Lung (tissue), 11 donors: ENCODE measurements at regions not wholly inside any gene's neighbourhood (a gene's known extent, or its start where the extent isn't known, plus 50 kb on each side); places are given as distances from the start of the nearest gene placed in this dataset.

Experiments used
- ATAC-seq: fragments of 200-7000 bp; cut with Tn5 transposase; one replicate; pipeline ENCODE4 v1.9.1; 2020; ENCODE audit warnings: moderate number of reproducible peaks; ENCODE audit not compliant: insufficient read depth, low FRiP score
- DNase-seq, 3 donors: peaks; one replicate each; pipeline ENCODE4 v3.0.0-alpha.2; 2013 to 2017
- H3K27ac ChIP-seq, 2 donors: one replicate each; pipeline ENCODE4 v1.5.1; 2013; ENCODE audit warnings: mild to moderate bottlenecking in 2 of 2, moderate library complexity in 2 of 2, control low read depth in 1 of 2, inconsistent platforms in 1 of 2, low read depth in 1 of 2, low read length in 1 of 2
- H3K27me3 ChIP-seq, 3 donors: one replicate each; pipeline ENCODE4 v1.5.1; 2013; ENCODE audit warnings: low read length in 2 of 3; ENCODE audit not compliant: control insufficient read depth in 3 of 3, insufficient read depth in 3 of 3
- H3K36me3 ChIP-seq, 4 donors: one replicate each; pipeline ENCODE4 v1.5.1; 2013; ENCODE audit warnings: low read length in 4 of 4, mild to moderate bottlenecking in 1 of 4, moderate library complexity in 1 of 4; ENCODE audit not compliant: control insufficient read depth in 4 of 4, insufficient read depth in 4 of 4
- H3K4me1 ChIP-seq, 5 donors: one replicate each; pipeline ENCODE4 v1.5.1; 2013; ENCODE audit warnings: low read length in 5 of 5, mild to moderate bottlenecking in 2 of 5, moderate library complexity in 1 of 5; ENCODE audit not compliant: control insufficient read depth in 5 of 5, insufficient read depth in 5 of 5
- H3K4me3 ChIP-seq: one replicate; pipeline ENCODE4 v1.5.1; 2013; ENCODE audit warnings: mild to moderate bottlenecking, control low read depth, moderate library complexity
- H3K9ac ChIP-seq, 2 donors: one replicate each; pipeline ENCODE4 v1.5.1; 2013; ENCODE audit warnings: low read length in 2 of 2, control low read depth in 1 of 2; ENCODE audit not compliant: insufficient read depth in 1 of 2
- H3K9me3 ChIP-seq, 4 donors: one replicate each; pipeline ENCODE4 v1.5.1; 2013; ENCODE audit warnings: low read length in 3 of 4, mild to moderate bottlenecking in 1 of 4, moderate library complexity in 1 of 4; ENCODE audit not compliant: control insufficient read depth in 4 of 4, insufficient read depth in 3 of 4
- CTCF ChIP-seq: IDR thresholded peaks from 2 replicates; pipeline ENCODE4 v1.5.1; 2012; ENCODE audit warnings: mild to moderate bottlenecking; ENCODE audit errors: control extremely low read depth, extremely low read depth
- WGBS, 2 donors: extraction: QIAGEN DNeasy Blood & Tissue Kit; methylation state at CpG; one replicate each; pipeline ENCODE4 v1.1.7; 2013; 5-methylcytosine and 5-hydroxymethylcytosine counted together
- donor health status: control.
- donor health status: control.
- donor health status: Bipolar disorder and iron deficiency.
- donor health status: healthy.
- donor health status: DM: yes; HTN: yes; CAD: no.

- no peaks in the 10 kb centered on the region for H3K36me3 ChIP-seq
- no peak overlapping the region for H3K27ac ChIP-seq
- no peak for TF ChIP-seq CTCF
- H3K27me3 ChIP-seq, result peaks cover 0 to 2% (median 0%) of the 10 kb centered on the region in 3 donors
- H3K9ac ChIP-seq, result no peak overlapping the region
- no peak for DNase-seq
- no peak for ATAC-seq
- H3K4me1 ChIP-seq, result no peaks in the 10 kb centered on the region
- no peak overlapping the region for H3K4me3 ChIP-seq
- H3K9me3 ChIP-seq, result peaks cover 0 to 3% (median 0%) of the 10 kb centered on the region in 4 donors
Observed at GRCh38 chr2:136638193-136638592, 127.2 kb upstream of the THSD7B start.

- TF ChIP-seq CTCF, result no peak
- H3K27ac ChIP-seq, result no peak overlapping the region
Observed at GRCh38 chr2:136637402-136637801, 127.9 kb upstream of the THSD7B start.

GRCh38 chr2:136628490-136628889 lies 136.9 kb upstream of the THSD7B start:
- 73 to 82% methylated on average over 4 of the region's 4 CpGs for WGBS, 2 donors
- no peaks in the 10 kb centered on the region for H3K36me3 ChIP-seq

More at GRCh38 chr2:136637402-136637801, 127.9 kb upstream of the THSD7B start:
- ATAC-seq, result no peak
- DNase-seq, result no peak
- H3K4me3 ChIP-seq, result no peak overlapping the region
- WGBS, 2 donors, result 48 to 54% methylated on average over 2 of the region's 2 CpGs
- H3K9me3 ChIP-seq, result peaks cover 0 to 3% (median 0%) of the 10 kb centered on the region in 4 donors
- no peaks in the 10 kb centered on the region for H3K36me3 ChIP-seq
- no peaks in the 10 kb centered on the region for H3K4me1 ChIP-seq
- H3K9ac ChIP-seq, result no peak overlapping the region
- peaks cover 0 to 2% (median 0%) of the 10 kb centered on the region in 3 donors for H3K27me3 ChIP-seq

More at GRCh38 chr2:136628490-136628889, 136.9 kb upstream of the THSD7B start:
- no peak overlapping the region for H3K4me3 ChIP-seq
- no peak overlapping the region for H3K9ac ChIP-seq
- H3K27ac ChIP-seq, result no peak overlapping the region
- no peaks in the 10 kb centered on the region for H3K4me1 ChIP-seq
- H3K27me3 ChIP-seq, result no peaks in the 10 kb centered on the region
- H3K9me3 ChIP-seq, result no peaks in the 10 kb centered on the region
- no peak for DNase-seq
- TF ChIP-seq CTCF, result no peak
- no peak for ATAC-seq
